AG04449 (cell line): ENCODE measurements at regions not wholly inside any gene's neighbourhood (a gene's known extent, or its start where the extent isn't known, plus 50 kb on each side); places are given as distances from the start of the nearest gene placed in this dataset.

ENCODE experiments used
- CTCF ChIA-PET: fragments of 350-600 bp; formaldehyde crosslinking; extraction: SDS; loops from one replicate; lab custom pipeline; 2021; ENCODE audit warnings: antibody characterized with exemption; lab: Yijun Ruan, JAX
- POLR2A ChIA-PET: fragments of 400-600, 350-600 bp; formaldehyde crosslinking; extraction: SDS; loops from one replicate; lab custom pipeline; 2020; ENCODE audit warnings: antibody characterized with exemption, inconsistent platforms; lab: Yijun Ruan, JAX
- DNase-seq: peaks from one replicate; pipeline ENCODE4 v3.0.0-alpha.2; 2010; ENCODE audit warnings: low read depth, low spot score
- H3K4me3 ChIP-seq: 2 replicates; pipeline ENCODE4 v1.5.1; 2011; ENCODE audit warnings: low read depth, mild to moderate bottlenecking, control low read depth, low read length
- TF ChIP-seq, protein P1 (sequence below): IDR thresholded peaks from one replicate; pipeline ENCODE4 v1.5.1; 2011; ENCODE audit warnings: mild to moderate bottlenecking, moderate library complexity, low read length, control low read depth, inconsistent platforms; ENCODE audit not compliant: insufficient read depth; ENCODE audit errors: missing control alignments

- H3K4me3 ChIP-seq: no peak overlapping the region
- ChIA-PET POLR2A (no interaction called here), CTCF (interaction anchor here (1.0 to 1.6 kb wide), 3 partner anchors 8 to 664 kb away, joined by 3 to 4 read pairs (median 4); no protein-coding TSS in a partner anchor)
- no peak for DNase-seq
- TF ChIP-seq, protein P1, sequence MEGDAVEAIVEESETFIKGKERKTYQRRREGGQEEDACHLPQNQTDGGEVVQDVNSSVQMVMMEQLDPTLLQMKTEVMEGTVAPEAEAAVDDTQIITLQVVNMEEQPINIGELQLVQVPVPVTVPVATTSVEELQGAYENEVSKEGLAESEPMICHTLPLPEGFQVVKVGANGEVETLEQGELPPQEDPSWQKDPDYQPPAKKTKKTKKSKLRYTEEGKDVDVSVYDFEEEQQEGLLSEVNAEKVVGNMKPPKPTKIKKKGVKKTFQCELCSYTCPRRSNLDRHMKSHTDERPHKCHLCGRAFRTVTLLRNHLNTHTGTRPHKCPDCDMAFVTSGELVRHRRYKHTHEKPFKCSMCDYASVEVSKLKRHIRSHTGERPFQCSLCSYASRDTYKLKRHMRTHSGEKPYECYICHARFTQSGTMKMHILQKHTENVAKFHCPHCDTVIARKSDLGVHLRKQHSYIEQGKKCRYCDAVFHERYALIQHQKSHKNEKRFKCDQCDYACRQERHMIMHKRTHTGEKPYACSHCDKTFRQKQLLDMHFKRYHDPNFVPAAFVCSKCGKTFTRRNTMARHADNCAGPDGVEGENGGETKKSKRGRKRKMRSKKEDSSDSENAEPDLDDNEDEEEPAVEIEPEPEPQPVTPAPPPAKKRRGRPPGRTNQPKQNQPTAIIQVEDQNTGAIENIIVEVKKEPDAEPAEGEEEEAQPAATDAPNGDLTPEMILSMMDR: no peak
Measured at GRCh38 chr4:102428122-102428521, 73.0 kb upstream of the NFKB1 start.

DNA sequence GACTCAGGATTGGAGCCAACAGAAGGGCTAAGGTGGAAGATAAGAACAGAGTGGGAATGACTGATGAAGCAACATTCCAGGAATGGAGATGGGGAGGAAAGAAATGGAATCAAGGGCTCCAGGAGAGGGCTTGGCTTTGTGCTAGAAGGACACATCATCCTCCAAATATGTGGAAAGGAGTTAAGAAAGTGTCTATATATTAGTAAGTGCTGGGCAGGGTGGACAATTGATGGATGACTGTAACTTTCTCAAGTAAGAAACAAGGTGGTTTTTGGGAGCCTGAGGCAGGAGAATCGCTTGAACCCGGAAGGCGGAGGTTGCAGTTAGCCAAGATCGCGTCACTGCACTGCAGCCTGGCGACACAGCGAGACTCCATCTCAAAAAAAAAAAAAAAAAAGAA lies 71.6 kb upstream of the NFKB1 start:
- ChIA-PET POLR2A (no interaction called here), CTCF (interaction anchor here (0.7 to 1.9 kb wide), 5 partner anchors 15 to 662 kb away, joined by 3 to 8 read pairs (median 4); partner anchors contain the start of gene SLC39A8)
- no peak overlapping the region for H3K4me3 ChIP-seq
- TF ChIP-seq, protein P1: no peak
- DNase-seq: peak; percentile 44

- no peak for DNase-seq
- peak overlapping the region; percentile 59 for H3K4me3 ChIP-seq
- TF ChIP-seq, protein P1: no peak
- ChIA-PET CTCF (interaction anchor here (0.6 to 2.4 kb wide), 18 partner anchors 9 to 1218 kb away, joined by 3 to 14 read pairs (median 3); partner anchors contain the start of genes BDH2 and SLC39A8), POLR2A (interaction anchor here (0.6 to 1.0 kb wide), 2 partner anchors 397 to 721 kb away, joined by 3 to 4 read pairs; partner anchors contain the start of gene UBE2D3)
Measured at GRCh38 chr4:102430461-102430910, 70.7 kb upstream of the NFKB1 start.

DNA sequence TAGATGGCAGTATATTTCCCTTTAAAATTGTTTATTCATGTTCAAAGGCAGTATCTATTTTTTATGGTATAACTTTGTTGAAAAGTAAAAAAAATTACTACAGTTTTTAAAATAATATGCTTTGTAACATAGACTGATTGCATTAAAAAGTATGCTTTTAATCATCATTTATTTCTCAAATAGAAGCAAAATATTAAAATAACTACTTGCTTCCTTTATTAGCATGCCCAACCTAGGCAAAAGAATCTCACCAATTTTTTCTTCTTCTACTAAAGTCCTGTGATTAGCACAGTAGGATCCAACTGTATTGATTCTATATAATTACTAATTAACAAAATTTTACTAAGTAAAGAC lies 69.6 kb upstream of the NFKB1 start:
- H3K4me3 ChIP-seq: no peak overlapping the region
- DNase-seq: no peak
- TF ChIP-seq, protein P1: no peak
- ChIA-PET CTCF (interaction anchor here (0.6 to 2.4 kb wide), 6 partner anchors 9 to 669 kb away, joined by 3 to 10 read pairs (median 6); partner anchors contain the start of gene BDH2), POLR2A (no interaction called here)

GRCh38 chr4:102437111-102437510 lies 64.0 kb upstream of the NFKB1 start:
- ChIA-PET CTCF (interaction anchor here (1.4 kb wide), 1 partner anchor 12 kb away, joined by 4 read pairs; no protein-coding TSS in a partner anchor), POLR2A (no interaction called here)
- H3K4me3 ChIP-seq: no peak overlapping the region
- DNase-seq: no peak
- TF ChIP-seq, protein P1: no peak

- no peak for DNase-seq
- TF ChIP-seq, protein P1: no peak
- ChIA-PET POLR2A (interaction anchor here (1.0 kb wide), 1 partner anchor 389 kb away, joined by 3 read pairs; the partner anchor contains the start of gene UBE2D3), CTCF (interaction anchor here (0.7 to 3.8 kb wide), 4 partner anchors 8 to 661 kb away, joined by 3 to 14 read pairs (median 4); partner anchors contain the start of gene BDH2)
- H3K4me3 ChIP-seq: no peak overlapping the region
Measured at GRCh38 chr4:102438396-102439235, 62.5 kb upstream of the NFKB1 start.
